GM04503 (cell line): ENCODE measurements at regions not wholly inside any gene's neighbourhood (a gene's known extent, or its start where the extent isn't known, plus 50 kb on each side); places are given as distances from the start of the nearest gene placed in this dataset.

Experiments used
- DNase-seq: peaks from one replicate; pipeline ENCODE4 v3.0.0-alpha.2; 2012; ENCODE audit warnings: low read depth

DNA sequence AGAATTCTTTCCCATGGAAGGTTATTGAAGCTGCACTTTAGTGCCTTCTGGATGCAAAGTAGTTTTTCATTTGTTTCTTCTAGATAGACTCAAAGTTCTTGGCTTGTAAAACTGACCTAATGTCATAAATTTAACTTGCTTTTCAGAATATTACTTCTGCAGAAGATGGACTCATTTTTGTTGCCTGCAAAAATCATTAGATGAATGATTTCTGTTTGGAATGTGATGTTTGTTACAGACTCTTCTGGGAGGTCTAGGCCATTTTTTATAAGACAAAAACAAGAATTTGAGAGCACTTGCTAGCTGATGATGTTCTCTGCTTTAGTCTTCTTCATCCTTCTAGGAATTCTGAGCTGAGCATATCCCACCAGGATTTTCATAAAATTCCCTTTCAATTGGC is 308.6 kb upstream of the GIMD1 start:
- no peak for DNase-seq

DNA sequence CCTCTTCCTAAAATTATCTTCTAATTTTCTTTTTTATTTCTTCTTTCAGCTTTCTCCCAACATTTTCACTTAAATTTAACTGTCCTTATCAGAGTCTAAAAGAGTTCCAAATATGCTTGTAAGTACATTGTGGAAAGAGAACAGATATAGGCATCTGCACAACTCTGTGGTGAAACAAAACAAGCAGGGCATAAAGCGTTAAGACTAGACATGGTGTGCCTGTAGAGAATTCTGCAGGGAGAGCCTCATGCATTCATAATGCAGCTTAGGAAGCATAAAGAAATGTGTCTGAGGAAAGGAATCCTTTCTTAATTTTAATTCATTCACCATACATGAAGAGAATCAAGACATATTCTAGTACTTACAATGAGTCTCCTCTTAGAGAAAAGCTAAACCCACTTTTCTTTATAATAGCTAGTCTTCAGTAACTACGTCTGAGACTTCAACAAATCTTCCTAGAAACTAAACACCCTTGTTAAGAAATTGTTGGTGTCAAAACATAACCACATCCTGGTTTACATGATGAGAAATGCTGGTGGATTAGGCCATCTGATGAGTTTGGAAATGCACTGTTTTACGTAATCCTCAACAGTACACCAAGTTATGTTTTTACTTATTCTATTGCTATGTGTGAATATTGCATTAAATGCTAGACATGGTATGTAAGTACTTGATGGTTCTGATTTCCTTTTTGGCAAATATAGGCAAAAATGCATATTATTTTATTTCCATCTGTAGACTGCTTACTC is 307.8 kb upstream of the GIMD1 start:
- DNase-seq = peak; percentile 75

DNA sequence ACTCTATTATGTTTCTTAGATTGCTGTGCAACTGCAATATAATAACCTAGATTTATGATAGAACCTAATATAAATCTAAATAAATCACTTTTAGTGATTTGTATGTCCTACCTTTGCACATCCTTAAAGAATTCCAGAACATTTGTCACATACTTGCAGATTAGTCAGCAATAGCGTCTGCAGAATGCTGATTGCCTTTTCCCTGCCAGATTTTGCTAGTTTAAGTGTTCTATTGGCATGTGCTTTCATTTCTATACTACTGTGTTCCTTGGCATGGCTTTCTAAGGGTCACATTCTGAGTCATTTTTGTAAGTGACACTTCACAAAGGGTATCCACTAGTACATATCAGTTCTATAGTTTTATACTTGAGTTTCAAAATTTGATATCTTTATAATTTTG is 303.1 kb upstream of the GIMD1 start:
- DNase-seq = peak; percentile 24

DNA sequence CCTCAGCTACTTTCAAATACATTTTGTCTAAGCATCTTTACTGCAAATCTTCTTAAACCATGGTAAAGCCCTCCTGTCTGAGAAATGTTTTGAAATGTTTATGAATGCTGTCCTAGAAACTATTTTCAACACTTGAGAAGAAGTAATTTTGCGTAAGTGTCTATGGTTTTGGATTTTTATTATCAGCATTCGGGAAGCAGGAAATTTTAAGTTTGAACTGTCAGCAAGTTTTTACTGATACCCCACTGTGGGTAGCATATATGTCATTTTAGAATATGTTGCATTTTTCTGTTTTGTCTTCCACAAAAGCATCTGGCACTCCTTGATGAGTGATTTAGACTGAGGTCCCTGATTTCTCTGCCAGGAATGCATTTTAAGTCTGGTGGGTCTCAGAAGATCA is 302.4 kb upstream of the GIMD1 start:
- DNase-seq = no peak

DNA sequence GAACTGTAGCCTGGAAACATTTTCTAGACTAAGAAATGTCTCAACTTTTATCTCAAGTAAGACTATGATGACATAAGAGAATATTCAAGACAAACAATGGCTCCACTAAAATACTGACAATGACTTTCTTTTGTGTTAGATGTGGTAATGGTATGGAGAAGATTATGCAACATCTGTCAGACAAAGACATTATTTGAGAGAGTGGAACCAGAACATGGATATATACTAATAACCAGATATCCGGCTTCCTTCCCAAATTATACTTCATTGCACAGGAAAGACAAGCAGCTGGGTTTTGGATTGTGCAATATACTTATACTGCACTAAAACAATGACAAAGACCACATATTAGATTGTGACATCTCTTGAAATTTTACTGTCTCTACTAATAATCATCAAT is 290.8 kb upstream of the GIMD1 start:
- DNase-seq = no peak

DNA sequence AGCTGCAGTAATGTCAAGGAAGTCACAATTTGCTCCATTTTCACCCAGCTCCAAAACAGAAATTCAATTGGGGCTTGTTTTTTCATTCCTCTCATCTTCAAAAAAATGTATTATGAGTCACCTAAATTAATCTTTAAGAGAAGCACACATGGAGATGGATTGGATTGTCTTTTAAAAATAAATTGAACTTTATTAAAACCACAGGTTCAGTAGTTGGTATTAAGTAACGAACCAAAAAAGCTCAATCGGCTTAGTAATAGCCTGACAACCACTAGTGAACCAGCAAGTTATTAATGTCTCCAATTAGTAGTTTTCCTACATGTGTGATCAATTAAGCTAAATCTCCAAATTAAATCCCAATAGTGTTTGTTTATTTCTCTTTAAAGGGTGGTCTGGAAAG is 283.5 kb upstream of the GIMD1 start:
- no peak for DNase-seq

DNA sequence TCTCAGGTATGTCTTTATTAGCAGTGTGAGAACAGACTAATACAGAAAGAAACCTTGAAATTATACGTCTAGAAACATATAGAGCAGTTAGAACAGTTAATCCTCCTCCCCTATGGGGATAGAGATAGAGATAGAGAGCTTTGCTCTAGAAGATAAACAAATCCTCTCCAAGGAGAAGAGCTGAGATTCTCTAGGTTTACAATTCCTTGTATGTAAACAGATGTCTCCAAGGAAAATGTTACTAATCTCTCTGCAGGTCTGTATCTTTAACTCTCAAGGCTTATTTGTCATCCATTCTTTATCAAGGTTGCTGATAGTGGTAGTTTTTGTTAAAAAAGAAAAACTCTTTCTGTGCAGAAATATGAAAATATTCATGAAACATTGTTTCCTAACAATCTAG is 282.1 kb upstream of the GIMD1 start:
- DNase-seq = no peak

DNA sequence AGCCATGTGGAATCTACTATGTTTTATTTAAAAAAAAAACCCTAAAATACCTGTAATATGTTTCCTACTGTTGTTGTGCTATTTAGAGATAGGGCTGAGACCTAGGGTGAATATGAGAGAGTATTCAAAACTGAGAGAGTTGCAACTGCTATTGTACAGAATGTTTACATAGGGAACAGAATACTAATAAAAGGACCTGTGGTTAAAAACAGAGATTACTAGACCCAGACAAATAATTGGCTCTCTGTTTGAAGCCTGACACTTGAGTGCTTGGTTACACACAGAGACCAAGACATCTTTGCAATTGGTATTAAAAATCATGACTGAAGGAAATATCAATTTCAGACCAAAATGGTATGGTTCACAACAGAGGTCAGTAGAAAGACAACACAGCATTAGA is 278.9 kb upstream of the GIMD1 start:
- no peak for DNase-seq

DNA sequence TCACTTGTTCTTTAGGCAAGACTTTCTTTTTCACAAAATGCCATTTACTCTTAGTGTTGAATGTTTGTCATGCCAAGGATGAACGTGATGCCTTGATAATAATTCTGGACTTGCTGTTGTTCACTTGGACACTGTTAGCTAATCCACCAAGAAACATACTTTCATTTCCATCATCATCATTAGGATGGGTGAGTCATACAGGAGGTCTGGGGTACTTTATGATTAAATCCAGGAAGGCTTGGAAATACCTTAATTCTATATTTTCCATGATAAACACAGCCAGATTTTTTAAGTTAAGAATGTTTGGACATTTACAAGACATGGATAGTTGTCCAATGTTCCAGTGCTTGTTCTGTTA is 260.7 kb upstream of the GIMD1 start:
- DNase-seq = no peak

DNA sequence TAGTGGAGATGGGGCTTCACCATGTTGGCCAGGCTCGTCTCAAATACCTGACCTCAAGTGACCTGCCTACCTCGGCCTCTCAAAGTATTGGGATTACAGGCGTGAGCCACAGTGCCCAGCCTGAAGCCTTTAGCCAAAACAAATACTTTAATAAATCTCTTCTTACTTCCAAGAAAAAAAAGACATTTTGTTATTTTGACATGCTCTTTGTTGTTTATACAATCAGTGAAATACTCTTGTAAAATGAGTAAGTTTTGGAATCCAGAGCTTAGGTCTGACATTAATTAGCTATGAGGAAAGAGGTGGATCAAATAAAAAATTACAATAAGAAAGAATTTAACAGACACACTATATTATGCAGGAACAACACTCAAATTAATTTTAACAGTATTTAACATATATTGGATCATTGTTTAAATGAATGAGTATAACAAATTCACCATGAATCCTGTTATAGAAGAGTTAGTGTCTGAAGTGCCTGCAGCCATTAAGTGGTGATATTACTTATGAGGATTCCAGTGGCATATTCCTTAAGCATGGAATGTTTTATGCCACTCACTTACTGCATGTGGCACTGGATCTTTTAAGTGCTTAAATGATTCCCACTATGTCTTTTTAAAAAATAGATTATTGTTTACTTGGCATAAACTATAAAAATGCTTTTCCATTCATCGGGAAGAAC is 260.1 kb upstream of the GIMD1 start:
- no peak for DNase-seq

DNA sequence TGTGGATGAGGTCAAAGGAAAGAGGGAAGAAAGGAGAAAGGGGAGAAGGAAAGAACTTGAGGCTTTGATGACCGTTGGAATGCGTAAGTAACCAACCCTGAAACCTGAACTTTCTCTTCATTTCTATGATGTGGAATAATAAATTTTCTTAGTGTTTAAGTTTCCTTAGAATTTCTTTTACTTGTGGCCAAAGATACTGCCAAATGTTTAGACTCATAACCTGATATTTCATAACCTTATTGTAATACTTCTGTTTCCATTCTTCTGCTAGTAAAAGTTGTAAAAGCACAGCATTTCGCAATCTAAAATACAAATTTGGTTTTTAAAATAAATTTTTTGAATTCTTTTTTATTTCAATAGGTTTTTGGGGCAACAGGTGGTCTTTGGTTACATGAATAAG is 258.5 kb upstream of the GIMD1 start:
- DNase-seq = no peak

DNA sequence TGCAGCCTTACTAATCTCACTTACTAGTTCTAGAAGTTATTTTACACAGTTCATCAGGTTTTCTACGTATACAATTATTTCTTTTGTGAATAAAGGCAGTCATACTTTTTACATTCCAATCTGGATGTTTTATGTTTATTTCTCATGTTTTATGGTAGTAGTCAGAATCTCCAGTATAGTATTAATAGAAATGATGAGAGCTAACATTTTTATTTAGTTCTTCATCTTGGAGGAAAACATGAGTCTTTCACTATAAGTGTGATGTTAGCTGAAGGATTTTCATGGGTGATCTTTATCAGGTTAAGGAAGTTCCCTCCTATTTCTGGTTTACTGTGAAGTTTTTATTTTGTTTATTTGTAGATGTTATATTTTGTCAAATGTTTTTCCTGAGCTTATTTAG is 256.1 kb upstream of the GIMD1 start:
- DNase-seq = no peak

DNA sequence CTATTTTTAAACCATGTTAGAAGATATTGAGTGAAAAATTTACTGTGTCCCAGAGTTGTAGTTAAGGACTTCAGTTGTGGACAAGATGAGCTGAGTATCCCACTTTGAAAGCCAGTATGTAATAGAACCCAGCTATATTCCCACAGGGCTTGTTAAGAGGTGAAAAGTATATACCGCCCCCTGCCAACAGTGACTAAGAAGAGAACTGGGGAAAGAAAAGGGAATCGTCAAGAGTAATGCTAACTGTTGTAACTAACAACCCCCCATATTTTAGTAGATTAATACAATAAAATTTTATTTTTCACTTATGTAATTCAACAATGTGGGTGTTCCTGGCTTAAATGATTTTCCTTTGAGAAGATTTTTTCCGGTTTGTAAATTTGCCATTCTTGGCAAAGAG is 250.4 kb upstream of the GIMD1 start:
- no peak for DNase-seq

DNA sequence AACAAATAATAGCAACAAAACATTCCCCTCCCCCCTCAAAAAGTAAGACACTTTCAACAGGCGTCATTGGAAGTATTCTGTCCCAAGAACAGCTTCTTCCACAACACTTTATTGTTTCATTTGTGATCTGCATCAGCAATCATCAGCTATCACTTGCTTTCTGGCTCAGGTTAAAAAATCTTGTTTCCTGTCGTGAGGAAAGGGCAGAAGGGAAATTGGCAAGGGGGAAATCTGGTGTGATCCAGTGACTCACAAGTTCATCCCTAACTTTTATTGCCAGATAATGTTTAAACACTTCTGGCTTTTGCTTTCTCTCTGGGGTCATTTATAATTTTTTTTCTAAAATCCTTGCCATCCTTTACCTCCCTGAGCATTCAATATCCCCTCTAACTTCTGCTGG is 247.4 kb upstream of the GIMD1 start:
- DNase-seq = no peak

DNA sequence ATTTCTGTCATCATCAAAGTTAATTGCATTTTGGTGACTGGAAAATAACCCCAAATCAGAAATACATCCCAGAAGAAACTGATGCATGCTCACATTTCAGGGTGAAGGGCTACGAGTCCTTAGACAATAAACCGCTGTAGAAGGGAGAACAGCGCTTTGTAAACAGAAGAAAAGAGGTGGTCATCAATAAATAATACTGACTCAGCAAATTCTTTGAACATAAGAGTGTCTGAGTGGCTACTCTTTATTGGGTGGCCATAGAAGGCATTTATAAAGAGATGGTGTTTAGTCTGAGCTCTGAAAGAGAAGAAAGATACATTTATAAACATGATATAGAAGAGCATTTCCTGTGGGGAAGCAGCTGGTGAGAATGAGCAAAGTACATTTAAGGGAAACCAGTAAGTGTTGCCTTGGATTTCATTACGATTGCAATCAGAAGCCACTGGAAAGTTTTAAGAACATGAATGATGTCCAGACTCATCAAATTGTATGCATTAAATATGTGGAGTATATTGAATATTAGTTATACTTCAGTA is 246.9 kb upstream of the GIMD1 start:
- DNase-seq = no peak

DNA sequence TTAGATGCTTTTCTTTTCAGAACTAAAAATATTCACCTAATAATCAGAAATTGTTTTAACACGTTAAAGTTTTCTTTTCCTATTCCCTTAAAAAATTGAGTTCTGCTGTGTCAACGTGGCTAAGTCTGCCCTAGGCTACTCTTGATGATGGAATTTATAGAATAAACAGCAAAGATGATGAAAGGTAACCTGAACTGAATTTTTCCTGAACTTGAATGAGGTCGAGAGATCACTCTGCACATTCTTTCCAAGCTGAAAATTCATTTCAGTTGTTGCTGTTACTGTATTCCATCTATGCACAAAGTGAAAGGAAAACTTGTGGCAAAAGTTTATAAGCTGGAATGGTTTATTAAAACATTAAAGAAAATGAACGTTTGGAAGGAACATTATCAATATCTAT is 245.9 kb upstream of the GIMD1 start:
- DNase-seq = no peak

DNA sequence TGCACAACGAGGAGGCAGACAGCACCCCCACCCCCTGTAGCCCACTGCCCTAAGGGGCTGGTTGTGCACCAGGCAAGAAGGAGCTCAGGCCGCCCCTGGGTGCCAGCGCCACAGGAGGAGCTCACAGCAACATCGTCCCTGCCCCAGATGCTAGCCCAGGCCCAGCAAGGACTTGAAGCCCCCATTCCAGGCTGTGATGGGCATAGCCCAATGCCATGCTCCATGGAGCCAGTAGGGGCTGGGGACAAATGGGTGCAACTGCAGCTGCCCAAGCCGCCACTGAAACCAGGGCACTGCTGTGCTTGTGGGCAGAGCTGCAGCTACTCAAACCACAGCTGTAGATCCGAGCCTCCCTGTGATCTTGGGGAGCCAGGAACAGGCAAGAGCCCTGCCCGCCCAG is 241.3 kb upstream of the GIMD1 start:
- no peak for DNase-seq

DNA sequence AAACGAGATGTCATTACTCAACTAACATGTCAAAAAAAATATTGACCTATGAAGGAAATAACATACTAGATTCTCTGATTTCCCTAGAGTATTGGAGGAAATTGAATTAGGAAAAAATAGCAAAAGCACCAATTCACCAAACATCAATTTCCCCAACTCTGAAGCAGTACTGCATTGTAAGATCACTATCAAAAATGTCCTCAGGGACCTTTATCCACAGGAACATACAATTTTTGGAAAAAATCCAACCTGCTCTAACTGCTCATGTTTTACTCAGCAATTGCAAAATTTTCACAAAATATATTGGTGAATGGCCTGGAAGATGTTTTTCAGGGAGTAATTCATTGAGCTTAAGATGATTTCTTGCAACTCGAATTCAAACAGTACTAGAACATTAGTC is 239.0 kb upstream of the GIMD1 start:
- DNase-seq = no peak

DNA sequence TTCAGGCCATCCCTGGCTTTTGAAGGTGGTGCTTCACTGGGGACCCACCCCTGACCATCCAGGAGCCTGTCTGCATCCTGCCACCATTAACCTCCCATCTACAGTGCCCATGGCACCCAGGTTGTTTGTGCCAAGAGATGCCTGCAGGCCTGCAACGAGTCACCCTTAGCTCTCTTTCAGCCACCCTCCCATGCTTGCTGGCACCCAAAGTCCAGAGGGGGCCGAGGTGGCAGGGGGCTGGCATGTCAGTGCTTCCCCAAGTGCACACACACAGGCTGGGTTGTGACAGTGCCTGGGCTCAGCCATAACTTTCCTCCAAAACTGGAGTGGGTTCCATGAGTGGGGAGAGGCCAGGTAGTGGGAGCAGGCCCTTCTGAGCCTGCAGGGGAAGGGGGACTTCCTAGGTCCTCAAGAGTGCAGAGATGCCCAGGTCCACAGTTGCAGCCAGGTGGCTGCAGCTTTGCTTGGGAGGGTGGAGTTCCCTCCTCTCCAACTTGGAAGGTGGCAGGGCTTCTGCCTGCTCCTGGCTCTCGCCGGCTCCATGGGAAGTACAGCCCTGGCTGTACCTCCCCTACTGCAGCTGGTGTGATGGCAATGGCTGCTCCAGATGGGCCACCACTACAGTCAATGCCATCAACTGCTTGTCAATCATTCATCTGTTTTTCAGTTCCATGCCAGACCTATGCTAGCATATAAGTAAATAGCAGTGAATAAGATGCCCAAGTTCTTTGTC is 235.9 kb upstream of the GIMD1 start:
- DNase-seq = no peak

DNA sequence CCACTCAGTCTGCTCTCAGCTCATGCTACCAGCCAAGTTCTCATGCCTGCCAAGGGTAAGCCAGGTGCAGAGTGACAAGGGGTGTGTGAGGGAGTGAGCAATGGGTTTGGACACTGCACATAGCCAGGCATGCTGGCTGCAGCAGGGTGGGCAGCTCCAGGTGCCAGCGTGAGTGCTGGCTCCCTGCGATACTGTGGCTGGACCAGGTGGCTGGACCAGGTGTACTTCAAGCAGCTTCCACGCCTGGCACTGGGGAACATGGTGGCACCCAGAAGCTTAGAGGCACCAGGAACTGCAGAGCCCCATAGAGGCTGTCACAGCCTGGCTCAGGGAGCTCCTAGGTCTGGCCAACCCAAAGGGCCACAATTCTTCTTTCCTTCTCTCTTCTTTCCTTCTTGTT is 234.9 kb upstream of the GIMD1 start:
- no peak for DNase-seq

DNA sequence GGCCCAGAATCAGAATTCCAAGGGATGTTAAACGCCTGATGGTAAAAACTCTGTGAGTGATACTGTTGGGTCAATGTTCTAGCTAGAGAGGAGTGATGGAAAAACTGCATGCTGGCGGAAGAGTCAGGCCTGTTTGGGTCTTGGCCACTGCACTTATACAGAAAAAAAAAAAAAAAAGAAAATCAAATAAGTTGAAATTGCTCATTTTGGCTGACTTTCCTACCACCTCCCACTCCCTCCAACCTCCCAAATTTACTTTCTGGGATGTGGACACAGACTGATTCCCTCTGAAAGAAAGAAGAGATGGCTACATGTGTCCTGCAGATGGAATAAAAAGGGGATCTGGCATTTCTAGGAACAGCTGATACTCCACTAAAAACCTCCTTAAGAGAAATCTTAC is 234.1 kb upstream of the GIMD1 start:
- DNase-seq = no peak

DNA sequence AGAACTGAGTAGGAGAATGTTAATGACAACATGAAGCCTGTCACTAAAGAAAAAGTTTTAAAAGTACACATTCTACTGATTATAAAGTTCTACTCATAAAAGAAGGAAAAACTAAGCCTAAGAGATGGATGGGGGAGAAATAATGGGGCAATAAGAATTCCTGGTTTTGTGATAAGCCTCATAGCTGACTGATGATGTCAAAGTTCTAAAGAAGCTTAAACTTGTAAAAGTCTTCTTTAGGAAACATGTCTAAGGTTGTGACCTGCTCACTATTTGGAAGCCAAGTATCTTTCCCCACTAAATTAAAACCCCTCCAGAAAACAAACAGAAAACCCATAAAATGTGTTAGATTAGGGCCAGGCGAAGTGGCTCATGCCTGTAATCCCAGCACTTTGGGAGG is 232.9 kb upstream of the GIMD1 start:
- DNase-seq = no peak

DNA sequence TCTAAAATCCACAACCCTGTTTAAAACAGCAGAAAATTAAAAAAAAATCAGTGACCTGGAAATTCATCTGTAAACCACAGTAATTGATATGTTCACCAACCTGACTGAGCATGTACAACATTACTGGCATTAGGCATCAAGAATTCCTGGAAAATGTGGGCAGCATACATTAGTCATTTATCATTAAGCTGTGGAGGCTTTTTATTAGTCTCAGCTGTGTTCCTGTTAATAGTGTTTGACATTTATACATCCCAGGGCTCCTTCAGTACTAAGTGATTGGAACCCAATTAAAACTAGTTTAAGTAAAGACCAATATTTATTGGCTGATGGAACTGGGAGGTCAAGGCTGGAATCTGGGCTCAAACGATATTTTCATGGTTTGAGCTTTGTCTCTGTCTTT is 227.3 kb upstream of the GIMD1 start:
- DNase-seq = no peak
